Kidney (tissue), 13 donors: ENCODE measurements at regions not wholly inside any gene's neighbourhood (a gene's known extent, or its start where the extent isn't known, plus 50 kb on each side); places are given as distances from the start of the nearest gene placed in this dataset.

ENCODE experiments used
- DNase-seq, 5 donors: peaks; one replicate each; pipeline ENCODE4 v3.0.0-alpha.2; 2013 to 2020
- FAIRE-seq: peaks from 2 replicates; lab custom pipeline; 2012; peaks lifted over from hg19 to GRCh38; lab: Jason Lieb, UNC
- H3K27ac ChIP-seq, 2 donors: one replicate each; pipeline ENCODE4 v1.7.0; 2013; ENCODE audit warnings: low read depth in 2 of 2, low read length in 2 of 2, inconsistent platforms in 1 of 2
- H3K27me3 ChIP-seq: one replicate; pipeline ENCODE4 v1.7.1; 2013; ENCODE audit warnings: low read length, inconsistent platforms; ENCODE audit not compliant: control insufficient read depth, insufficient read depth
- H3K36me3 ChIP-seq, 3 donors: one replicate each; pipeline versions ENCODE4 v1.7.0 to v1.7.1; 2013; ENCODE audit warnings: low read length in 3 of 3, control low read depth in 1 of 3, inconsistent platforms in 1 of 3; ENCODE audit not compliant: insufficient read depth in 3 of 3, control insufficient read depth in 2 of 3
- H3K4me1 ChIP-seq, 3 donors: one replicate each; pipeline versions ENCODE4 v1.7.0 to v1.7.1; 2013; ENCODE audit warnings: low read length in 3 of 3, inconsistent platforms in 1 of 3, low read depth in 1 of 3; ENCODE audit not compliant: control insufficient read depth in 2 of 3, insufficient read depth in 2 of 3
- H3K4me3 ChIP-seq, 3 donors: one replicate each; pipeline versions ENCODE4 v1.7.0 to v1.8.1; 2013; ENCODE audit warnings: low read length in 3 of 3, control low read depth in 1 of 3, inconsistent platforms in 1 of 3
- H3K9ac ChIP-seq, 3 donors: one replicate each; pipeline versions ENCODE4 v1.7.0 to v1.7.1; 2013; ENCODE audit warnings: low read length in 3 of 3, control low read depth in 1 of 3, inconsistent platforms in 1 of 3
- H3K9me3 ChIP-seq, 3 donors: one replicate each; pipeline versions ENCODE4 v1.7.0 to v1.7.1; 2013; ENCODE audit warnings: low read length in 3 of 3, control low read depth in 1 of 3, inconsistent platforms in 1 of 3; ENCODE audit not compliant: control insufficient read depth in 2 of 3, insufficient read depth in 1 of 3
- intact Hi-C: fragments of 100-400 bp; cut with DNase I; formaldehyde crosslinking; loops from one replicate; pipeline ENCODE4 v1.11.1; 2022
- TF ChIP-seq, protein P1 (sequence below): IDR thresholded peaks from 3 replicates; pipeline ENCODE4 v1.5.1; 2012; ENCODE audit warnings: mild to moderate bottlenecking, moderate library complexity, borderline replicate concordance; ENCODE audit not compliant: insufficient read depth; ENCODE audit errors: extremely low read depth
- donor health status: control.
- donor health status: control.
- donor health status: control.
- donor health status: control.
- donor health status: control.
- donor health status: DM: yes; HTN: yes; CAD: no.
- donor health status: Normal renal cell carcinoma (clear cell type).

DNA sequence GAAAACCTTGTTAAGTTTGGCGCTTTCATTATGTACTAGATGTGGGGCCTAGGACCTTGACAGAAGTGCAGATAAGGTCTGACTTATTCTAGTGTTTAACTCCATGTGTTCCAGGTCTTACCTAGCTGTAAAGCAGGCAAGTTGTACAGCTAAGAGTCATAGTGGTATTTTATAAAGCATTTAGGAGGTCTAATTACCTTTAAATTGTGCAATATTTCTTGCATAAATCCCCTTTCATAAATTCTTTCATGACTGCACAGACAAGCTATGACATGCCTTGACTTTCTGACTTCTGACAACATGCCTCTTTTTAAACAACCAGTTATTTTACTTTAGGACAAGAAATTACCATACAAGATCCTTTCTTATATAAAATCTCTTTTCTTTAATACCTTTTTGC is 151.6 kb upstream of the VSTM2A start:
- no peak for FAIRE-seq
- no peak overlapping the region for H3K27ac ChIP-seq
- intact Hi-C loops, result no loop called here
- H3K27me3 ChIP-seq, result no peaks in the 10 kb centered on the region
- H3K4me1 ChIP-seq, result no peaks in the 10 kb centered on the region
- H3K9ac ChIP-seq, result no peak overlapping the region
- DNase-seq, result no peak
- no peaks in the 10 kb centered on the region for H3K36me3 ChIP-seq
- TF ChIP-seq, protein P1, sequence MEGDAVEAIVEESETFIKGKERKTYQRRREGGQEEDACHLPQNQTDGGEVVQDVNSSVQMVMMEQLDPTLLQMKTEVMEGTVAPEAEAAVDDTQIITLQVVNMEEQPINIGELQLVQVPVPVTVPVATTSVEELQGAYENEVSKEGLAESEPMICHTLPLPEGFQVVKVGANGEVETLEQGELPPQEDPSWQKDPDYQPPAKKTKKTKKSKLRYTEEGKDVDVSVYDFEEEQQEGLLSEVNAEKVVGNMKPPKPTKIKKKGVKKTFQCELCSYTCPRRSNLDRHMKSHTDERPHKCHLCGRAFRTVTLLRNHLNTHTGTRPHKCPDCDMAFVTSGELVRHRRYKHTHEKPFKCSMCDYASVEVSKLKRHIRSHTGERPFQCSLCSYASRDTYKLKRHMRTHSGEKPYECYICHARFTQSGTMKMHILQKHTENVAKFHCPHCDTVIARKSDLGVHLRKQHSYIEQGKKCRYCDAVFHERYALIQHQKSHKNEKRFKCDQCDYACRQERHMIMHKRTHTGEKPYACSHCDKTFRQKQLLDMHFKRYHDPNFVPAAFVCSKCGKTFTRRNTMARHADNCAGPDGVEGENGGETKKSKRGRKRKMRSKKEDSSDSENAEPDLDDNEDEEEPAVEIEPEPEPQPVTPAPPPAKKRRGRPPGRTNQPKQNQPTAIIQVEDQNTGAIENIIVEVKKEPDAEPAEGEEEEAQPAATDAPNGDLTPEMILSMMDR, result no peak
- no peak overlapping the region for H3K4me3 ChIP-seq
- H3K9me3 ChIP-seq, result no peaks in the 10 kb centered on the region

DNA sequence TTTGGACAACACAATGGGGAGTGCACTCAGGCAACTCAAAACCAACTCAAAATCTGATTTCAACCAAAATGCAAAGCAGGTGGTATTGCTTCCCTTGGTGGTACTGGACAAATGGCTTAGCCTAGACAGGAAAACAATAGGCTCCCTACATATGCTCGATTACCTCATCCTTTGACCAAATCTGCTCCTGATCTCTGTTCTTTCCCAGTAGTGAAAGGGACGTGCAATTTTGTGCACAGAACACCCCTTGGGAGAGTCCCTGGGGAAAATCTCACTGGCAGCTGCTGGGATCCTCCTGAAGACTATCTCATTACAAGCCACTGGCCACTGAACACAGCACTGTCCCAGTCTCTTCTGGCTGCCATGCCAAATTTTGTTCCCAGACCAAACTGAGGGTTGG is 149.2 kb upstream of the VSTM2A start:
- no peak for FAIRE-seq
- Histone ChIP-seq H3K36me3 (no peaks in the 10 kb centered on the region), H3K27ac (no peak overlapping the region), H3K9me3 (no peaks in the 10 kb centered on the region), H3K4me1 (no peaks in the 10 kb centered on the region), H3K9ac (no peak overlapping the region), H3K4me3 (no peak overlapping the region), H3K27me3 (no peaks in the 10 kb centered on the region)
- TF ChIP-seq, protein P1, result no peak
- intact Hi-C loops, result no loop called here
- no peak for DNase-seq

DNA sequence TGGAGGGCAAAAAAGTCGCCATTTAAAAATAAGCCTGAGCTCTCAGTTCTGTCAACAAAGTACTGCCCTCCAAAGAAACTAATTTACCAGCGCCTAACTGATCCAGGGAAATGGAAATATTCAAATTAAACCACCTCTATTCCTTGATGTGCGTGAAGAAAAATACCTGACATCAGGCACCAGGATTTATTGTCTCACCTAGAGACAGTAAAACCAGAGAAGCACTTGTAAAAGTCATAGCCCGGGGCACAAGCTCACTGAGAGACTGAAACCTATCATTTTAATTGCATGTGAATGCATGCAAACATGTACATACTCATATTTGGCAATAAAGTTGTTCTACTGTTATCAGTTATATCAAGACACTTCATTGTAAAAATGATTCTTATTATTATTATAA is 147.3 kb upstream of the VSTM2A start:
- Histone ChIP-seq H3K9ac (no peak overlapping the region), H3K9me3 (no peaks in the 10 kb centered on the region), H3K36me3 (no peaks in the 10 kb centered on the region), H3K4me3 (no peak overlapping the region), H3K27ac (no peak overlapping the region), H3K4me1 (no peaks in the 10 kb centered on the region), H3K27me3 (no peaks in the 10 kb centered on the region)
- TF ChIP-seq, protein P1, result no peak
- FAIRE-seq (no peak), DNase-seq (peak in 3 of 5 donors; percentile 27 to 65 (median 36))
- intact Hi-C loops, result no loop called here
